ENCODE measurements at regions not wholly inside any gene's neighbourhood (a gene's known extent, or its start where the extent isn't known, plus 50 kb on each side); places are given as distances from the start of the nearest gene placed in this dataset.
A peak's percentile ranks its signal among the peaks of the same experiment; 100 is the strongest.

DNA sequence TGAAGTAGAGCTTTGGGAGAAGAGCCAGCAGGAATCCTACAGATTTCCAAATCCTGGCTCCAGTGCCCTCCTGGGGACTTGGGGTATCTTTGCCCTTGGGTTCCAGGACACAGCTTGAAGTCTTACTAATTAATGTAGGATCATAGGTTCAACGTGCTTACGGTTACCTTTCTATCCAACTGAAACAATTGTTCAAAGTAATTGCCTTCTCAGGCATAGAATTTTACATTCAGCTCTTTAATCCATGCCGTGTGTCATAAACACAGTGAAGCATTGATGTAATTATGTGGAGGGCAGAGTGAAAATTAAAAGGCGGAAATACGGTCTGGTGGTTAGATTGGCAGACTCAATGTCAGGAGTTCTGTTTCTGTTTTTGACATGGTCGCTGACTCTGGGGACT is 170.4 kb downstream of the COG6 start:
- TF ChIP-seq GATA2 (IDR thresholded peaks at IDR 0.05; ENCODE audit: low read depth, low read length) (no peak), GATA3 (IDR thresholded peaks at IDR 0.05; ENCODE audit: low read depth, low read length) (no peak)

DNA sequence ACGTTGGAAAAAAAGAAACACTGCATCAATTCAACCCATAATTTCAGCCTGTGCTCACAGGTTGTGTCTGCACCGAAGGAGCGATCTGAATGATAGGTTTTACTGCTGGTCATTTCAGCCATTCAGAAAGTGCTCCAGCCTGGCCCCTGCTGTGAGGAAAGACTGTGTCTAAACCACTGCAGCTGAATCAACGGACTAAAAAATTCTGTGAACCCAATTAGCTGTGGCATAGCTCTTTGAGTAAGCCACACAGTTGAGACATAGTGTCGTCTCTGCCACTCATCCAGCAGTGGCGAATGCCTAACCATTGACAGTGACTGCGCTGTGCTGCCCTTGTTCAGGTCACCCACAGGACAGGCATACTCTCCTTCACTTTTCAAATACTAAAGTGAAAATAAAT is 179.8 kb downstream of the COG6 start:
- TF ChIP-seq GATA2 (IDR thresholded peaks at IDR 0.05; ENCODE audit: low read depth, low read length) (no peak), GATA3 (IDR thresholded peaks at IDR 0.05; ENCODE audit: low read depth, low read length) (no peak)

DNA sequence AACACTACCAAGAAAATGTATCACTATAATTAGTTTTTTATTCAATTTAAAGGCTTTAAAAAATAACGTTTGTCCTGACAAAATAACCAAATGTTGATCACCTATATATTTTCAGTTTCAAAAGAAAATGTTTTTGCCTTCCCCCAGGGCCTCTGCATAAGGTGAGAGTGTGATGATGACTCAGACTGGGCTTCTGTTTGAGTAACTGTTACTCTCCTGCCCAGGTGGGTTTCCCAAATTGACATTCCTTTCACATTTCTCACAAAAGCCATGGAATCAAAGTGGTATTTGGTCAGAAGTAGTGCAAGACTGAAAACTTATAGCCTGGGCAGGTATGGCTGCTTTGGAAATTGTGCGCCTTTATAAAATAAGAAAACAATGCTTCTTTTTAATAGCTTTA is 180.6 kb downstream of the COG6 start:
- TF ChIP-seq GATA3 (IDR thresholded peaks at IDR 0.05; ENCODE audit: low read depth, low read length) (no peak), GATA2 (IDR thresholded peaks at IDR 0.05; ENCODE audit: low read depth, low read length) (no peak)

DNA sequence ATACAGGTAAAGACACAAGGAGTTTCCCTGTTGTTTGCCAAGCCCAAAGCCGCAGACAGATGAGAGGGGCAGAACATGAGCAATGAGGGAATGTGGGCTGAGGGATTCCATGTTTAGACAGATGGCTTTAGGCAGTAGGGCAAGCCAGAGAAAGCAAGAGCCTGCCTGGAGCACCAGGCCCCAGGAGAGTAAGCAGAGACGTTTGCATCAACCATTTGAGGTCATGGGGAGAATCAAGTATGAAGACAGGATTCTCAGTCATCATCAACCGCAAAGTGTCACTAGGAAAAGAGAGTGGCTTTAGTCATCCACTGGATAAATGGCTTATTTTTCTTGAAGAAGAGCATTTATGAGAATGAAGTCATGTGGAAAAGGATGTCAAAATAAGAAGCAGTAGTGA is 184.7 kb downstream of the COG6 start:
- TF ChIP-seq GATA3 (IDR thresholded peaks at IDR 0.05; ENCODE audit: low read depth, low read length) = no peak
- TF ChIP-seq GATA2 (IDR thresholded peaks at IDR 0.05; ENCODE audit: low read depth, low read length) = no peak

DNA sequence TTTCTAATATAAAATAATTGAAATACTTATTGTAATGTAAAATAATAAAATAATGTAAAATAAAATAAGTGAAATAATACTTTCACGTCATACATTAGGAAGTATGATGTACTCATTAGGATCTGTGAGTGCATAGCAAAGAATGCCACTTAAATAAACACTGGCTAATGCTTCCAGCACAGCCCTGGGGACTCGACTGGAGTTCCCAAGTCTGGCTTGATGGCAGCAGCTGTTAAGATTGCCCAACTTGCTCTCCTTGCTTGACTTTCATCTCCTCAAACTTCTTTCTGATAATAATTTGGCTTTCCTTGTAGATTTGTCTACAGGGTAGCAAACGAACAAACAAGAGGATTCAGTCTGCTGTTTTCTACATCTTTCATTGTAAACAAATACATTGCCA is 191.9 kb downstream of the COG6 start:
- TF ChIP-seq GATA3 (IDR thresholded peaks at IDR 0.05; ENCODE audit: low read depth, low read length) = no peak
- TF ChIP-seq GATA2 (IDR thresholded peaks at IDR 0.05; ENCODE audit: low read depth, low read length) = no peak

DNA sequence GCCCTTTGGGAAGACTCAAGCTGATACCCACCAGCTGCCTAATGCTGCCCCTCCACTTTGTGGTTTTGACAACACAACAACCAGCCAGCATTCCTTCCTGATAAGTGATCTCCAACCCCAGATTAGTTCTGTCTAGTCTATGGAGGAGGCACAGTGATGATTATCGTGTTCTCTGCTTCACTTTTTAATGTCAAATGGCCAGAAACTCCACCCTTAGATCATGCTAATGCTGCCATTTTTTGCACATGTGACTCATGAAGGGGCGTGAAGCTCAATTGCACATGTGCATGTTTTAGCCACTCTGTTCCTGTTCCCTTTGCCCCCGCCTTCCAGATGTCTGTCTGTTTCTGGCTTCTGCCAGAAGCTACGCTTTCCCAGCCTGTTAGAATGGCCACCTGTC is 199.8 kb downstream of the COG6 start:
- TF ChIP-seq GATA3 (IDR thresholded peaks at IDR 0.05; ENCODE audit: low read depth, low read length) (0 out of 2 replicates have a peak, but pooled peaks have one; percentile 33), GATA2 (IDR thresholded peaks at IDR 0.05; ENCODE audit: low read depth, low read length) (peak; percentile 37; the same call in 1 of the 2 replicates)

DNA sequence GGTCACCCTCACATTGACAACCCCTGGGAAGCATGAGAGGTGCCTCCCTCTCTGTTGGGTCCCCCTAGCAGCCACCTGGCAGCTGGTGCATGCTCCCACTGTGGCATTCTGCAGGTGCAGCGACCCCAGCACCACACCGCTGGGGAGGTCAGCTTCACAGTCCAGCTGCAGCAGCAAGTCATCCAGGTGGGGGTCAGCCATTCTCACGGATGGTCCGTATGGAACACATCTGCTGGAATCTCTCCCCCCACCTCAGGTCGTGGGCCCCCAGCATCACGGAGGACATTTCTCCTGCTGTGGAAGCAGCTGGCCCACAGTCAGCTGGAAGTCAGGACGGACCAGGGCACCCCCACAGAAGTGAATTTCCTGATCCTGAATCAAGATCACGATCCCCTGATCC is 201.3 kb downstream of the COG6 start:
- TF ChIP-seq GATA3 (IDR thresholded peaks at IDR 0.05; ENCODE audit: low read depth, low read length) (no peak), GATA2 (IDR thresholded peaks at IDR 0.05; ENCODE audit: low read depth, low read length) (no peak)

DNA sequence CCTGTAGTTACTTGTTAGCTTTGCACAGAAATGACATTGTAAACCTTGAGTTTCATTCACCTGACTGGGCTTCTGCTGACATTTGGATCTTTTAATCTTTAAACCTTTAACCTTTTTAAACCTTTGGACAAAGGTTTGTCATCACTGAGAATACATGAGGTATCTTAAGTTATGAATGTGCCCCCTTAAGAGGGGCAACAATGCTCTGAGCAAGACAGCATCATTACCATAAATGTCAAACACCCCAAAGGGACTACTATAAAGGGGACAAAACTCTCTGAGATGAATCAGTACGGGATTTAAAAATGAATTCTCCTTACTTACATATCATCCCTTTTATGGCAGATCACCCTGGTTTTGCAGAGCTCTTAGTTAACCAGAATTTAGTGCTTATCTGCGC is 203.3 kb downstream of the COG6 start:
- no peak for TF ChIP-seq GATA3 (IDR thresholded peaks at IDR 0.05; ENCODE audit: low read depth, low read length)
- no peak for TF ChIP-seq GATA2 (IDR thresholded peaks at IDR 0.05; ENCODE audit: low read depth, low read length)

DNA sequence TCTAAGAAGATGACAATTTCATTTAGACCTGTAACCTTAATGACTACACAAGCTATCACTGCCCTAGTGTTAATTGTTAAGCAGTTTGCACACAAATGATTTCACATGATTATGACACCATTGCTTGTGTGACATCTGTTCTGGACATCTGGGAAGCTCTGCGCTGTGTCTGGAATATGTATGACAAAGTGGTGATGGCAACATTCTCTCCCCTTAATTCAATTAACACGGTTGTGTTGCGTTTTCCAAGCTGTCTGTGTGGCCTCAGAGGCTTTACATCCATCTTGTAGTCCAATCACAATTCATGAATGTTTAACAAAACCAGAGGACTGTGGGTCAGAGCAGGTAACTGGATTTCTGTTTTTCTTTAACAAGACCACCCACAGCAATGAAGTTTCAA is 204.4 kb downstream of the COG6 start:
- no peak for TF ChIP-seq GATA2 (IDR thresholded peaks at IDR 0.05; ENCODE audit: low read depth, low read length)
- no peak for TF ChIP-seq GATA3 (IDR thresholded peaks at IDR 0.05; ENCODE audit: low read depth, low read length)

DNA sequence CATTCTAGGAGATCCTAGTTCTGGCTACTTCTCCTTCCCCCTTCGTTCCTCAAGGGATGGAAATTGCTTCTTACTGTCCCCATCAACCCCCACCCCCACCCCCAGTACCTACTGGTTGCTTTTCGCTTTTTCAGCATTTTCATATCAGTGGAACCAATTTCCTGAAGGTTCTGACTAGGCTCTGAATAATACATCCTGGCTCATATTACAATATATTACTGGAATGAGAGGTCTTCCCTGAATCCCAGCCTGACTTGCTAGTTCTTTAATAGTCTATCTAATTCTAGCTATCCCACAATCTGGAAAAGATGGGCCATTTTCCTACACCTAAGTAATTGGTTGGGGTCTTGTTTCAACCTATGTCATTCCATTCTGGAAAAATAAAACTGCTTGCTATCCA is 207.4 kb downstream of the COG6 start:
- TF ChIP-seq GATA2 (IDR thresholded peaks at IDR 0.05; ENCODE audit: low read depth, low read length) (no peak), GATA3 (IDR thresholded peaks at IDR 0.05; ENCODE audit: low read depth, low read length) (no peak)

DNA sequence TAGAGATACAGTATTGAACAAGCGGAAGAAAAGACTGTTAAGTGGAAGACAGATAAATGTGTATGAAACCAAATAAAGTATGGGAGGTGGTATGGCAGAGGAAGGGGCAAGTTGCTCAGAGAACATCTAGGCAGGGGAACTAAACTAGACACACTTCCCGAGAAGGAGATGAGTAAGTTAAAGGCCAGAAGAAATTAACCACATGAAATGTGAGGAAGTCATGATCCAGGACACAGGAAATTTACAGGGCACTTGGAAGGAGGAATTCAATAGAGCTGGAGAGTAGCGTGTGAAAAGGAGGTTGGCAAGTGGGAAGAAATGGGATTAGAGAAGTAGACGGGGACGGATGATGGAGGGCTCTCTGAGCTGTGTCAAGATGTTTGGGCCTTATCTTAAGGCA is 208.8 kb downstream of the COG6 start:
- TF ChIP-seq GATA3 (IDR thresholded peaks at IDR 0.05; ENCODE audit: low read depth, low read length) = no peak
- no peak for TF ChIP-seq GATA2 (IDR thresholded peaks at IDR 0.05; ENCODE audit: low read depth, low read length)

DNA sequence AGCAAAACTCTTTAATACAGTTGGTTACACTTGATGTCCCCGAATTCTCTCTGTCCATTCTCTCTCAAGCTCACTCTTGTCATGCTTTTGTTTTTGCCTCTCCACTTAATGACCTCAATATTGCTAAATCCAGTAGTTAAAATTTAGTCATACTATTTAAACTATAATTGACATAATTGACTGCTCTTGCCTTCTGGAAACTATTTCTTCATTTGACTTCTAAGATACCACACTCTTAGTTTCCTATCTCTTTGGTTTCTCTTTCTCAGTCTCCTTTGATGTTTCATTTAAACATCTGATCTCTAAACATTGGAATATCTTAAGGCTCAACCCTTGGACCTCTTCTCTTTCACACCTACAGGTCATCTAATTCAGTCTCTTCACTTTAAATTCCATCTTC is 211.3 kb downstream of the COG6 start:
- TF ChIP-seq GATA2 (IDR thresholded peaks at IDR 0.05; ENCODE audit: low read depth, low read length) (no peak), GATA3 (IDR thresholded peaks at IDR 0.05; ENCODE audit: low read depth, low read length) (no peak)

DNA sequence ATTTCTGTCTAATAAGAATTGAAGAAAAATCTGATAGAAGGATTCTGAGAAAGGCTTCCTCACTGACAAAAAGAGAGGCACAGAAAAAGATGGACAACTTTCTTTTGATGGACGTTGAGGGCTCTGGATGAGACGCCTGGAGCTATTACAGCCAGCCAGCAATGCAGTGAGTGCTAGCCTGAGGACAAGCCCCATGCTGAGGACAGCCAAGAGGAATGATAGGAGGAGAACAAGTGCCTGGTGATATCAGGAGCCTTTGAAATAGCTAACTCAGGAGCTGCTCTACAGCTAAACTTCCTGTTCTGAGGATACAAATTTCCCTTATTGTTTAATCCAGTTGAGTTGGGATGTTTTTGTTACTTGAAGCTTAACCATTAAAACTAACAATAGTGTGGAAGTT is 212.3 kb downstream of the COG6 start:
- TF ChIP-seq GATA2 (IDR thresholded peaks at IDR 0.05; ENCODE audit: low read depth, low read length) (no peak), GATA3 (IDR thresholded peaks at IDR 0.05; ENCODE audit: low read depth, low read length) (no peak)

DNA sequence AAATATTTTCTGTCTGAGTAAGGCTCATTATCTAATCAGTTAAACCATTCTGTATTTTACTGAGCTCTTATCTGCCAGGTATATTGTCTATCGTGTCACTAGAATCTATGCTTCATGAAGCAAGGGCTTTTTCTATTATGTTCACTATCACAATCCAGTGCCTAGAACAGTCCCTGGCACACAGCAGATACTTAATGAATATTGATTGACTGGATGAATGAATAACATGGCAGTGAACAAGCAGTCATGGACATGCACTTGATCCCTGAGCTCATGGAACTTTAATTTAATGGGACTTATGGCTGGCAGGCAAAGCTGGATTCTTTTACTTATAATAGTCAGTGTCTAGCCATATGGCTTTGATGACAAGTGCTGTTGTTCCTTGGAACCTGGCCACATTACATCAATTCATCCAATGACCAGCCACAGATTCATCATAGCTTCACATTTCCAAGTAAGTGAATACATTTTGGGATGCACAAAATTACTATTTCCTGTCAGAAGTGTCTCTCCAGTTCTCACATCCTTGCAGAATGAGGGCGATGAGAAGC is 214.8 kb downstream of the COG6 start:
- TF ChIP-seq GATA2 (IDR thresholded peaks at IDR 0.05; ENCODE audit: low read depth, low read length) = no peak
- no peak for TF ChIP-seq GATA3 (IDR thresholded peaks at IDR 0.05; ENCODE audit: low read depth, low read length)

DNA sequence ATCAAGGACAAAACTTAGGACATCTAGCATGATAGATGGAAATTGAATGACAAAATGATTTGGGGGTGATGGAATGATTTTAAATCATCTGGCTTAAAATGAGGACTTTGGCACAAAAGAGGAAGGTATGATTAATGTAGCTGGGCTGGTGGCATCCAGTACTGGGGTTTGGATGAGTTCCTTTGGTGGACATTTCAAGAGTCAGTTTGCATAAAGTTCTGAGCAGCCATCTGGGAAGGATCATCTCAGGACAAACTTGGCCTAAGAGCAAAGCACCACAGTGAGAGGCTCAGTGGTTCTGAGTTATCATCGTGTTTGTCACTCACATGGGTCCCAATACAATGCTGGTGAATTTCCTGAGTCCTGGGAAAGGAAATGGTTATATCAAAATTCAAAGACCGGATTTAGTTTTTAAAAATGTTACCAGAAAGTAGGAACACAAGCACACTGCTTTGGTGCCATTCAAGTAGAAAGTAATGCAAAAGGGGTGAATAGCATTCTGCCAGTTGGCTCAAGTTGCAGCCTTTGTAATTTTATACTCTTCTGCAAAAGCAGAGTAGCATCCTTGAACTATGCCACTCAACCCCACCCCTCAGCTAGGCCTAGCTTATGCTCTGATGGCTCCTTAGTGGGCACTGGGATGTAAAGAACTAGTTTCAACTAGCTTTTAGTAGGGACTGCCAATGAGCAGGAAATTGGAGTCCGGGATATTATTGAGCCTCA is 219.0 kb downstream of the COG6 start:
- TF ChIP-seq GATA2 (IDR thresholded peaks at IDR 0.05; ENCODE audit: low read depth, low read length) = no peak
- no peak for TF ChIP-seq GATA3 (IDR thresholded peaks at IDR 0.05; ENCODE audit: low read depth, low read length)

Measured in SH-SY5Y (cell line).